Activated T-helper 1 cell treated with Interleukin-2 at 50 U/mL for 16 hours (primary cell): ENCODE measurements at regions not wholly inside any gene's neighbourhood (a gene's known extent, or its start where the extent isn't known, plus 50 kb on each side); places are given as distances from the start of the nearest gene placed in this dataset.

Experiments used
- DNase-seq: peaks from one replicate; pipeline ENCODE4 v3.0.0-alpha.2; 2020; ENCODE audit warnings: low read depth

GRCh38 chr1:38718031-38718430 is 141.5 kb downstream of the RRAGC start:
- no peak for DNase-seq

DNA sequence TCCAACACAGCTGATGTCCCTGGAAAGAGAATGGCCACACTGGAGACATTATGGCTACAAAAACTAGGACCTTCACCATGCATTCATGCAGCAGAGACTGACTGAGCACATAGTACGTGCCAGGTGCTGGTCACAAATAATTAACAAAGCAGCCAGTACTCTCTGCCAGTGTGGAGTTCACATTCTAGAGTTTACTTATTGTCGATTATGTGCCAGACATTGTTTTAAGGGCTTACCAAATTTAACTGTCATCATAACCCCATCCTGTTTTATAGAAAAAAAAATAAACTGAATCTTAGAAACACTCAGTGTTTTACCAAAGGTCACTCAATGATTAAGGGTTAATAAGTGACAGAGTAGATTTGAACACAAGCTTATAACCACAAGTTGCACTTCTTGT is 143.3 kb downstream of the RRAGC start:
- no peak for DNase-seq

- DNase-seq = no peak
Measured at GRCh38 chr1:38715415-38715814, 144.2 kb downstream of the RRAGC start.

DNA sequence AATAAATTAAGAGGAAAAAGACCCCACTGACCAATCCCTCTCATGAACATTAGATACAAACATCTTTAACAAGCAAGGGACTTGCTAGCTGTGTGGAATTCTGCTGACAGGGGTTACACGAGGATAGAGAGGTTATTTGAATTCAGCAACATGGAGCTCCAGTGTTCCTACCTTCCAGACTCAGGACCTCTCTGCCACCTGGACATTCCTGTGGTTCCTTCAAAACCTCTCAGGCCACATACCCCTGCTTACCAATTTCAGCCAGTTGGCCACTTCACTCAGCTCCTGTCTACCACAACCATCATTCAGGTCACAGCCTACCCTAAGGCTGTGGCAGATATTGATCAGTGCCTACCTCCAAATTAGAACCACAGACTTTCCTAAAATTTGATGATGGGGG is 147.5 kb downstream of the RRAGC start:
- DNase-seq = no peak

- DNase-seq = no peak
Measured at GRCh38 chr1:38708701-38709258, 150.8 kb downstream of the RRAGC start.

- DNase-seq = no peak
Measured at GRCh38 chr1:38701088-38701487, 158.5 kb downstream of the RRAGC start.

DNA sequence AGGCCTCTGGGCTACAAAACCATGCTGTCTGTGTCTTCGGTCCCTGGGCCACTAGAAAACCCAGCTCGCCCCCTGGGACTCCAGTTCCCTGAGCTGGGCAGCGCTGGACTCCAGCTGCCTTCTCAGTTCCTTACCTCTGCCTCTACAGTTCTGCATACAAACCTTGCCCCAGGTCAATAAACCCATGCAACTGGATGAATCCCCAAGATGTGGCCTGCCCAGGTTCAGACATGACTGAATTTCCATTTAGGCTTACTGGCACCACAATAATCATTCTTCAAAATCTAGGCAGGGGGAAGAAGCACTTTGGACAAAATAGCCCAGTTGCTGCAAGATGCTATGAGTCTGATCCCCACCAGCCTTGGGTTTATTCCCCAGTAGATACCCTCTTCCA is 159.5 kb downstream of the RRAGC start:
- DNase-seq = no peak

DNA sequence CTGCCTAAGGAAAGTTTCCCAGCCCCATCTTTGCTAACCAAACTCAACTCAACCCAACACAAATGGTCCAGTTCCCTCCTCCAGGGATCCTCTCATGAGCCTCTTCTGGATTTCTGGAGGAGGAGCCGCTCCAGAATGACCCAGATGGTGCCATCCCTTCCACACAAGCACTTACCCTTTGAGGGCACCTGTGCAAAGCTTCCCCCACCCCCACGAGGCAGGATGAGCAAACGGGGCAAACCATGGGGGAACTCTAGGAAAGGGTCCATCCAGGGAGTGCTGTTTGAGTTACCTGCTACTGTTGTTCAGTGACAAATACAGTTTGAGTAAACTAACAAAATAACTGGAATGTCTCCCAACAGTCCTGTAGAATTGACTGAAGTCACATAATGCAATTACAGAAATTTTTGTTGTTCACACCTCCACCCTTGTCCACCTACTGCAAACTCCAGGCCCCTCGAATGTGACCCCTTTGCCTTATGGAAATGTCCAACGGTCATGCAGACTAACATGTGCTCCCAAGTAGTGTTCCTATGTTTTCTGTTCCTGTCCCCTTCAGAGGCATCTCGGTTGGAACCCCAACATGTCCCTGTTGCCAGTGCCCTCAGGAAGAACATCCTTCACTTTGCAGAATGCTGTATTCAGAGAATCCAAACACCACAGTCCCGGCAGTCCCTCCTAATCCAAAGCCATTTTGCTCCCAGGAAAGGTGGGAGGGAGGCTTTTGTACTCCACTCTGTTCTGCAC is 160.1 kb downstream of the RRAGC start:
- DNase-seq = no peak

GRCh38 chr1:38697387-38697786 is 162.2 kb downstream of the RRAGC start:
- no peak for DNase-seq

- DNase-seq = no peak
Measured at GRCh38 chr1:38696371-38696770, 163.2 kb downstream of the RRAGC start.

DNA sequence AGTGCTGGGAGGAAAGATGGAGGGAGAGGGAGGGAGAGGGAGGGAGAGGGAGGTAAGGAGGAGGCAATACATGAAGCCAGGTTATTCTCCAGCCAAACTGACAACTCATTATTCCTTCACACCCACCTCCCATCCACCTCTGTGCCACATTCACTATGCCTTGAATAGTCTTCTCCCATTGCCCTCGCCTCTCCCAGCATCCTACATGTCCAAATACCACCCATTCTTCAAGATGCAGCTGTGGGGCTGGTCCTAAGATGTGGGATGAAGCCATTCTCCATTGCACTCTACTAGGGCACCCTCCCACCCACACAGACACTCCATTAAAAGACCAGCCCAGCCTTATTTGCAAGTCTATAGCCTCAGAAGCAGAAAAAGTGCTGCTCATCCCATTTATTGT is 165.8 kb downstream of the RRAGC start:
- DNase-seq = no peak

GRCh38 chr1:38693031-38693430 is 166.5 kb downstream of the RRAGC start:
- DNase-seq = no peak

DNA sequence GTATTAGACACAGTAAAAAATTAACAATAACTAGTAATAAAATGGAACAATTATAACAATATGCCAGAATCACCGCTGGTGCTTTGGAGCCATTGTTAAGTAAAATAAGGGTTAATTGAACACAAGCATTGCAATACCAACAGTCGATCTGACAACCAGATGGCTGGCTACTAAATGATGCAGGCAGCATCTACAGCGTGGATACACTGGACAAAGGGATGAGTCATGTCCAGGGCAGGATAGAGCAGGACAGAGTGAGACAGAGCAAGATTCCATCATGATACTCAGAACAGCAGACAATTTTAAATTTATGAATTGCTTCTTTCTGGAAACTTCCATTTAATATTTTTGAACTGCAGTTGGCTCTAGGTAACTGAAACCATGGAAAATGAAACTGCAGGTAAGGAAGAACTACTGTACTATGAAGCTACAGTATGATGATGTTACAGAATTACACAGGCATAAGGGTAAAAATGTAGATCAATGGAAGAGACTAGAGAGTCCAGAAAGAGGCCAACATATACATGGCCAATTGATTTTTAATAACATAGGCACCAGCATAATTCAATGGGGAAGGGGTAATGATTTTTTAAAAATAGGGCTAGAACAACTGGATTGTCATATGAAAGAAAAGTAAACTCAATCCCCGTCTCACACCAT is 168.7 kb downstream of the RRAGC start:
- no peak for DNase-seq

DNA sequence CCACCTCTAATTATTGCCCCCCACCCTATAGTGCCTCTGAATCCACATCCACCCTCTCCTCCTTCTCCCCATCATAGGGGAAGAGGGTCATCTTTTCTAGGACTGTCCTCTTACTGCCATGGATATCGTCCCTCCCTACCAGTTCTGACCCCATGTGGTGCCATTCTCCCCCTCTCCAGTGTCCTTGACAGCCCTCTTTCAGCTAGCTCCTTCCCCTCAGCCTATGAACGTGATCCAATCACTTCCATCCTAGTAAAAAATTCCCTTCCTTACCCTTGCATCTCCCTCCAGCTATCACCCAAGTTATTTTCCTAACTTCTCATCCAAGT is 172.7 kb downstream of the RRAGC start:
- no peak for DNase-seq

GRCh38 chr1:38686167-38686926 is 173.2 kb downstream of the RRAGC start:
- DNase-seq = no peak

DNA sequence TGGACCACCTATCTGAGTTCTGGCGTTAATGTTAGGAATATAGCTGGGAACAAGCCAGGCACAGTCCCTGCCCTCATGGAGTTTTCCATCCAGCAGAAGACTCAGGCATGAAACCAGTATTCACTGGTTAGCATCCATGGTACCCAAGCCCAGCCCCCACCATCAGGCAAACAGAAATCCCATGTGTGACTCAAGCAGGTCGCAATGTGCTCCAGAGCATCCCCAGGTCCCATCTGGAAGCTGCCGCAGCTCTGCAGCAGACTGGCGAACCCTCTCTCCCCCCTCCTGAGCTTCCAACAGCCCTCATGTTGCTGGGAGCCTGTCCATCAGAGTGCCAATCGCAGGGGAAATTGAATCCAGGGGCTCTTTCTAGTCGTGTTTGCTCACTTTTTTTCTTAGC is 174.2 kb downstream of the RRAGC start:
- no peak for DNase-seq

DNA sequence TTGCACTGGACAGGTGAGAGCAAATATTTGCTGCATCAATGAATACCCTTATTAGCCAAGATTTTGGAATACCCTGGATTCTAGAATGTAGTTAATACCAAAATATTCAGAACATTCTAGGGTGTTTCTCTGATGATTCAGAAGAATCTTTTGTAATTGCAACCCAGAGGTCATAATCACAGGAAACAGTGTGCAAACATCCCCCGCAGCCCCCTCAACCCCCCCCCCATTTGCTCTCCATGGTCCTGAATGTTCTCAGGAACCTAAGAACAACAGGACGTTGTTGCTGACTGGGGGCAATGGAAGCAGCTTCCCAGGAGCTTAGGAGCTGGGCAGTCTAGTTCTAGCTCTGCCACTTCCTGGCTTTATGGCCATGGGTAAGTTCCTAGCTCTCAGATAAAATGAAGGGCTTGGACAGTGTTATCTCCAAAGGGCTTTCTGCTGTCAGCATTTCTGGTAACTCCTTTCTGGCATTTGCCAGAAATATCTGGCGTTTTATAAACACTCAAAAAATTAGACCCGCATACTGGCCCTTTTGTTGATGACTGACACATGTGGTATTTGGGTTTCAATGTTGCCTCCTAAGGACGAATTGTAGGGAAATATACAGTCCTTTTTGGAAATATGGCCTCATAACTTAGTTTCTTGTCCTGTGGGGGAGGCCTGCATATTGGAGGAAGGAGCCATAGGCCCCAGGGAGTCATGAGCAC is 178.6 kb downstream of the RRAGC start:
- DNase-seq = no peak

GRCh38 chr1:38677756-38678155 is 181.8 kb downstream of the RRAGC start:
- DNase-seq = no peak

GRCh38 chr1:38677311-38677710 is 182.3 kb downstream of the RRAGC start:
- DNase-seq = no peak

DNA sequence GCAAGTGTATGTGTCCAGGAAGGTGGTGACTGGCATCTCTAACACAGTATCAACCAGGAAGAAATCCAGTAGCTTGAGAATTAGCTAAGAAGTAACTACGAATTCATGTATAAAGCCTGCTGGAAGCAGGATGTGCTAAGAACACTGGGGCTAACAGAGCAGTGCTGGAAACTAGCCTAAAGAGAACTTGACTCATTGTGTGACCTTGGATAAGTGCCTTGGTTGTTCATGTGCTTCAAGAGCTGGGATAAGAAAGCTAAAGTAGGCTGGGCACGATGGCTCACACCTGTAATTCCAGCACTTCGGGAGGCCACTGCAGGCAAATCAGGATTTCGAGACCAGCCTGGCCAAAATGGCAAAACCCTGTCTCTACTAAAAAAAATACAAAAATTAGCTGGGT is 186.9 kb downstream of the RRAGC start:
- DNase-seq = no peak

DNA sequence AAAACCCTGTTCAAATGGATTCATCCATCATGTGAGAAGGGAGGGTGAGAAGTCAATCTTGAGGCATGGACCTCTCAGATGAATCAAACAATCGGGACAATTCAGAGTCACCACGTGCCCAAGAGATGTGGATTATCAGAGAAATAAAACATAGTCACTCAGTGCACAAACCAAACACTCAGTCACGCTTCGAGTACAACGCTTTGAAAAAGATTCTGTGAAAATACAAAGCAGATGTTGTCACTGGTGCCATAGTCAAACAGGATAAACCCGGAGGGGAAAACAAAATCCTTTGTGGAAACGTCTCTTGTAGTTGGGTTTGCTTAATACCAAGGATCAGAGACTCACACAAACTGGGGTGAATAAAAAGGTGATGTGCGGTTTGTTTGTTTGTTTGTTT is 188.4 kb downstream of the RRAGC start:
- no peak for DNase-seq

- DNase-seq = no peak
Measured at GRCh38 chr1:38670544-38671122, 188.9 kb downstream of the RRAGC start.
